ENCODE measurements at regions not wholly inside any gene's neighbourhood (a gene's known extent, or its start where the extent isn't known, plus 50 kb on each side); places are given as distances from the start of the nearest gene placed in this dataset.

DNA sequence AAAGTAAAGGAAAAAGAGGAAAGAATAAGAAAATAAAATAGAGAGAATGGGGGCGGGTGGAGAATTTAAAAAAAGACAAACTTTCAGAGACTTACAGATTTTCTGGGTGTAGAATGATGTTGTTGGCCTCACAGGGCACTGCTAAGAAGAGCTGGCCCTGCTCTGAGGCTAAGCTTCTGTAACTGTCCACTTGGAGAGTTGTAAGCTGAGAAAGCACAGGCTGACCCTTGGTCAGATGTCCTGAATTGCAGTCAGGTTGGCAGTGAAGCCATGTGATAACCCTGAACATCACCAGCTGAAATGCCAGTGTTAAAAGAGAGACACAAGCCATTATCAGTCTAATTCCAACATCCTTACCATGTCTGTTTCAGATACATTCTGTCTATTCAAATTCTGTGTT lies 272.1 kb upstream of the SORCS1 start:
- no peak overlapping the region for H3K4me2 ChIP-seq
- no peaks in the 10 kb centered on the region for H3K27me3 ChIP-seq (ENCODE audit: insufficient read depth)
- H3K79me2 ChIP-seq (replicated peaks; ENCODE audit: insufficient read depth), result no peaks in the 10 kb centered on the region
- no peaks in the 10 kb centered on the region for H3K4me1 ChIP-seq (ENCODE audit: insufficient read depth)
- Mint-ChIP-seq H3K4me1 (no peaks in the 10 kb centered on the region), H3K9me3 (no peaks in the 10 kb centered on the region), H3K36me3 (ENCODE audit: low read depth) (no peaks in the 10 kb centered on the region; the same call in 2 of the 3 replicates), H3K27ac (no peak overlapping the region), H3K27me3 (ENCODE audit: insufficient read depth, low read depth, poor library complexity) (no peaks in the 10 kb centered on the region), H3K4me3 (no peak overlapping the region)
- H3K36me3 ChIP-seq (ENCODE audit: insufficient read depth), result no peaks in the 10 kb centered on the region
- no peak for TF ChIP-seq CTCF (conservative IDR thresholded peaks at IDR 0.05; ENCODE audit: low read depth in 2 of 2)
- TF ChIP-seq EZH2phosphoT487 (IDR thresholded peaks at IDR 0.05; ENCODE audit: unreplicated experiment), result no peak
- TF ChIP-seq, protein P1, sequence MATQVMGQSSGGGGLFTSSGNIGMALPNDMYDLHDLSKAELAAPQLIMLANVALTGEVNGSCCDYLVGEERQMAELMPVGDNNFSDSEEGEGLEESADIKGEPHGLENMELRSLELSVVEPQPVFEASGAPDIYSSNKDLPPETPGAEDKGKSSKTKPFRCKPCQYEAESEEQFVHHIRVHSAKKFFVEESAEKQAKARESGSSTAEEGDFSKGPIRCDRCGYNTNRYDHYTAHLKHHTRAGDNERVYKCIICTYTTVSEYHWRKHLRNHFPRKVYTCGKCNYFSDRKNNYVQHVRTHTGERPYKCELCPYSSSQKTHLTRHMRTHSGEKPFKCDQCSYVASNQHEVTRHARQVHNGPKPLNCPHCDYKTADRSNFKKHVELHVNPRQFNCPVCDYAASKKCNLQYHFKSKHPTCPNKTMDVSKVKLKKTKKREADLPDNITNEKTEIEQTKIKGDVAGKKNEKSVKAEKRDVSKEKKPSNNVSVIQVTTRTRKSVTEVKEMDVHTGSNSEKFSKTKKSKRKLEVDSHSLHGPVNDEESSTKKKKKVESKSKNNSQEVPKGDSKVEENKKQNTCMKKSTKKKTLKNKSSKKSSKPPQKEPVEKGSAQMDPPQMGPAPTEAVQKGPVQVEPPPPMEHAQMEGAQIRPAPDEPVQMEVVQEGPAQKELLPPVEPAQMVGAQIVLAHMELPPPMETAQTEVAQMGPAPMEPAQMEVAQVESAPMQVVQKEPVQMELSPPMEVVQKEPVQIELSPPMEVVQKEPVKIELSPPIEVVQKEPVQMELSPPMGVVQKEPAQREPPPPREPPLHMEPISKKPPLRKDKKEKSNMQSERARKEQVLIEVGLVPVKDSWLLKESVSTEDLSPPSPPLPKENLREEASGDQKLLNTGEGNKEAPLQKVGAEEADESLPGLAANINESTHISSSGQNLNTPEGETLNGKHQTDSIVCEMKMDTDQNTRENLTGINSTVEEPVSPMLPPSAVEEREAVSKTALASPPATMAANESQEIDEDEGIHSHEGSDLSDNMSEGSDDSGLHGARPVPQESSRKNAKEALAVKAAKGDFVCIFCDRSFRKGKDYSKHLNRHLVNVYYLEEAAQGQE (IDR thresholded peaks at IDR 0.05; ENCODE audit: unreplicated experiment), result no peak
- TF ChIP-seq CREB1 (CRISPR knock-in tag; IDR thresholded peaks at IDR 0.05; ENCODE audit: low read depth), result no peak
- TF ChIP-seq ZNF462 (CRISPR knock-in tag; IDR thresholded peaks at IDR 0.05), result no peak
- TF ChIP-seq ZNF114 (CRISPR knock-in tag; IDR thresholded peaks at IDR 0.05), result no peak
- no peak for TF ChIP-seq STAT1 (IDR thresholded peaks at IDR 0.05; ENCODE audit: unreplicated experiment)
- TF ChIP-seq POLR2AphosphoS5 (IDR thresholded peaks at IDR 0.05; ENCODE audit: low read depth), result no peak
- no peak for TF ChIP-seq EZH2 (IDR thresholded peaks at IDR 0.05; ENCODE audit: low read depth, unreplicated experiment)
- no peak for TF ChIP-seq ETS1 (IDR thresholded peaks at IDR 0.05)
- no peak for TF ChIP-seq ZNF331 (CRISPR knock-in tag; IDR thresholded peaks at IDR 0.05; ENCODE audit: low read depth)
- no peak for TF ChIP-seq NANOG (IDR thresholded peaks at IDR 0.05; ENCODE audit: borderline replicate concordance)
- TF ChIP-seq JUNB (IDR thresholded peaks at IDR 0.05; ENCODE audit: unreplicated experiment), result no peak
- no peaks in the 10 kb centered on the region for H3F3A ChIP-seq (replicated peaks; ENCODE audit: low read depth)
- ATAC-seq, result no peak
- no peak overlapping the region for H3K4me3 ChIP-seq
- H2AFZ ChIP-seq, result 0 out of 2 replicates have a peak overlapping the region, but pooled peaks have one; percentile 15
- H4K20me1 ChIP-seq (replicated peaks; ENCODE audit: insufficient read depth), result no peaks in the 10 kb centered on the region
- no peaks in the 10 kb centered on the region for H3K9me2 ChIP-seq (ENCODE audit: insufficient read depth)
- no peak for DNase-seq (ENCODE audit: low spot score)
- H3K27ac ChIP-seq (ENCODE audit: low read depth), result no peak overlapping the region

Measured in GM23338 (cell line).